SK-N-SH (cell line): ENCODE measurements at regions not wholly inside any gene's neighbourhood (a gene's known extent, or its start where the extent isn't known, plus 50 kb on each side); places are given as distances from the start of the nearest gene placed in this dataset.

Experiments used
- CTCF ChIP-seq: fragments of 200-600 bp; sonication (generic); IDR thresholded peaks from 2 replicates; pipeline ENCODE4 v1.6.1; 2017; ENCODE audit warnings: antibody characterized with exemption, mild to moderate bottlenecking, moderate library complexity
- EZH2phosphoT487 ChIP-seq: fragments of 200-600 bp; sonication (generic); IDR thresholded peaks from 2 replicates; pipeline ENCODE4 v1.6.1; 2017; ENCODE audit warnings: low read depth, mixed run types, mild to moderate bottlenecking, antibody characterized with exemption, moderate library complexity, borderline replicate concordance
- FOXJ3 ChIP-seq: sonication (generic); formaldehyde crosslinking; IDR thresholded peaks from 2 replicates; pipeline ENCODE4 v1.5.1; 2020; ENCODE audit warnings: mild to moderate bottlenecking, missing genetic modification reagents
- FOXM1 ChIP-seq: IDR thresholded peaks from 2 replicates; pipeline ENCODE4 v1.4.0; 2012; ENCODE audit warnings: low read depth, mild to moderate bottlenecking
- JUND ChIP-seq: IDR thresholded peaks from 2 replicates; pipeline ENCODE4 v1.4.0; 2012
- MXI1 ChIP-seq: IDR thresholded peaks from 2 replicates; pipeline ENCODE4 v1.6.1; 2012; ENCODE audit warnings: mild to moderate bottlenecking, low read depth, low read length, improper control_type of control experiment
- POLR2AphosphoS5 ChIP-seq: IDR thresholded peaks from 2 replicates; pipeline ENCODE4 v1.6.1; 2012; ENCODE audit warnings: low read depth, low read length
- RAD21 ChIP-seq: IDR thresholded peaks from 2 replicates; pipeline ENCODE4 v1.6.1; 2012; ENCODE audit warnings: mild to moderate bottlenecking, low read length
- RFX5 ChIP-seq: IDR thresholded peaks from 2 replicates; pipeline ENCODE4 v1.6.1; 2012; ENCODE audit warnings: mild to moderate bottlenecking, improper control_type of control experiment, low read length
- SIN3A ChIP-seq: IDR thresholded peaks from 2 replicates; pipeline ENCODE4 v1.6.1; 2012; ENCODE audit warnings: low read depth, mild to moderate bottlenecking, low read length, moderate library complexity, borderline replicate concordance
- TAF1 ChIP-seq: IDR thresholded peaks from 2 replicates; pipeline ENCODE4 v1.6.1; 2012; ENCODE audit warnings: low read depth, mild to moderate bottlenecking, low read length, moderate library complexity, borderline replicate concordance
- YY1 ChIP-seq: IDR thresholded peaks from 2 replicates; pipeline ENCODE4 v1.4.0; 2012; ENCODE audit warnings: low read depth, mild to moderate bottlenecking
- TF ChIP-seq, protein P1 (sequence below): IDR thresholded peaks from 2 replicates; pipeline ENCODE4 v1.6.1; 2012; ENCODE audit warnings: mild to moderate bottlenecking, low read depth, low read length, moderate library complexity

- TF ChIP-seq CTCF: no peak
- no peak for TF ChIP-seq TAF1
- no peak for TF ChIP-seq FOXM1
- TF ChIP-seq EZH2phosphoT487: no peak
- no peak for TF ChIP-seq MXI1
- TF ChIP-seq YY1: no peak
- TF ChIP-seq, protein P1, sequence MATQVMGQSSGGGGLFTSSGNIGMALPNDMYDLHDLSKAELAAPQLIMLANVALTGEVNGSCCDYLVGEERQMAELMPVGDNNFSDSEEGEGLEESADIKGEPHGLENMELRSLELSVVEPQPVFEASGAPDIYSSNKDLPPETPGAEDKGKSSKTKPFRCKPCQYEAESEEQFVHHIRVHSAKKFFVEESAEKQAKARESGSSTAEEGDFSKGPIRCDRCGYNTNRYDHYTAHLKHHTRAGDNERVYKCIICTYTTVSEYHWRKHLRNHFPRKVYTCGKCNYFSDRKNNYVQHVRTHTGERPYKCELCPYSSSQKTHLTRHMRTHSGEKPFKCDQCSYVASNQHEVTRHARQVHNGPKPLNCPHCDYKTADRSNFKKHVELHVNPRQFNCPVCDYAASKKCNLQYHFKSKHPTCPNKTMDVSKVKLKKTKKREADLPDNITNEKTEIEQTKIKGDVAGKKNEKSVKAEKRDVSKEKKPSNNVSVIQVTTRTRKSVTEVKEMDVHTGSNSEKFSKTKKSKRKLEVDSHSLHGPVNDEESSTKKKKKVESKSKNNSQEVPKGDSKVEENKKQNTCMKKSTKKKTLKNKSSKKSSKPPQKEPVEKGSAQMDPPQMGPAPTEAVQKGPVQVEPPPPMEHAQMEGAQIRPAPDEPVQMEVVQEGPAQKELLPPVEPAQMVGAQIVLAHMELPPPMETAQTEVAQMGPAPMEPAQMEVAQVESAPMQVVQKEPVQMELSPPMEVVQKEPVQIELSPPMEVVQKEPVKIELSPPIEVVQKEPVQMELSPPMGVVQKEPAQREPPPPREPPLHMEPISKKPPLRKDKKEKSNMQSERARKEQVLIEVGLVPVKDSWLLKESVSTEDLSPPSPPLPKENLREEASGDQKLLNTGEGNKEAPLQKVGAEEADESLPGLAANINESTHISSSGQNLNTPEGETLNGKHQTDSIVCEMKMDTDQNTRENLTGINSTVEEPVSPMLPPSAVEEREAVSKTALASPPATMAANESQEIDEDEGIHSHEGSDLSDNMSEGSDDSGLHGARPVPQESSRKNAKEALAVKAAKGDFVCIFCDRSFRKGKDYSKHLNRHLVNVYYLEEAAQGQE: no peak
- no peak for TF ChIP-seq JUND
- no peak for TF ChIP-seq POLR2AphosphoS5
- no peak for TF ChIP-seq SIN3A
- no peak for TF ChIP-seq FOXJ3 (CRISPR knock-in tag)
- no peak for TF ChIP-seq RFX5
- TF ChIP-seq RAD21: no peak
These were observed 83.8 kb upstream of the FIBIN start for GRCh38 chr11:26909991-26910591.
